Stomach (tissue), 8 donors: ENCODE measurements at regions not wholly inside any gene's neighbourhood (a gene's known extent, or its start where the extent isn't known, plus 50 kb on each side); places are given as distances from the start of the nearest gene placed in this dataset.
"Not testable (repeated sequence)": the region's sequence is repeated elsewhere in the genome, so short reads cannot be mapped to it uniquely, and the experiment has no call there.

Experiments used
- DNase-seq, 2 donors: peaks; one replicate each; pipeline versions ENCODE4 v3.0.0 to v3.0.0-alpha.2; 2013 to 2019
- H3K27ac ChIP-seq, 5 donors: fragments of 200-600 bp in 4 of 5; sonication (generic) in 4 of 5; one replicate each; pipeline ENCODE4 v1.5.1; 2013 to 2019; ENCODE audit warnings: mild to moderate bottlenecking in 1 of 5, moderate library complexity in 1 of 5
- H3K27me3 ChIP-seq, 3 donors: fragments of 200-600 bp; sonication (generic); one replicate each; pipeline ENCODE4 v1.5.1; 2017 to 2019; ENCODE audit warnings: mixed run types in 1 of 3
- H3K36me3 ChIP-seq, 4 donors: fragments of 200-600 bp; sonication (generic); 1 replicate in 3 of 4; 2 replicates in 1 of 4; pipeline ENCODE4 v1.5.1; 2016 to 2019
- H3K4me1 ChIP-seq, 4 donors: fragments of 200-600 bp; sonication (generic); one replicate each; pipeline ENCODE4 v1.5.1; 2016 to 2019
- H3K4me3 ChIP-seq, 4 donors: fragments of 200-600 bp; sonication (generic) in 3 of 4; one replicate each; pipeline ENCODE4 v1.5.1; 2016 to 2019; ENCODE audit warnings: mild to moderate bottlenecking in 1 of 4
- H3K9me3 ChIP-seq, 4 donors: fragments of 200-600 bp; sonication (generic); one replicate each; pipeline ENCODE4 v1.5.1; 2016 to 2019
- CTCF ChIP-seq, 7 experiments: fragments of 450-650 bp in 4 of 7; fragments of 200-600 bp in 3 of 7; sonication (generic) in 3 of 7; IDR thresholded peaks; one replicate each; pipeline ENCODE4 v1.5.1; 2016 to 2019; ENCODE audit warnings: antibody characterized with exemption in 7 of 7, control low read depth in 2 of 7, mild to moderate bottlenecking in 1 of 7
- EP300 ChIP-seq: sonication (generic); formaldehyde crosslinking; IDR thresholded peaks from one replicate; pipeline ENCODE4 v1.6.1; 2017; ENCODE audit warnings: antibody characterized with exemption
- POLR2A ChIP-seq, 4 donors: fragments of 450-650 bp; IDR thresholded peaks; one replicate each; pipeline ENCODE4 v1.6.1; 2016; ENCODE audit warnings: antibody characterized with exemption in 4 of 4, control low read depth in 2 of 4, mild to moderate bottlenecking in 1 of 4, moderate library complexity in 1 of 4
- POLR2AphosphoS5 ChIP-seq, 3 donors: sonication (generic); formaldehyde crosslinking; IDR thresholded peaks; one replicate each; pipeline ENCODE4 v1.6.1; 2016; ENCODE audit warnings: antibody characterized with exemption in 3 of 3
- WGBS, 5 donors: extraction: QIAGEN DNeasy Blood & Tissue Kit in 3 of 5; methylation state at CpG; one replicate each; pipeline versions ENCODE4 v1.1.5 to v1.1.7; 2013 to 2018; 5-methylcytosine and 5-hydroxymethylcytosine counted together
- intact Hi-C: fragments of 100-400 bp; cut with DNase I; formaldehyde crosslinking; loops from one replicate; pipeline ENCODE4 v1.15.1; 2023; ENCODE audit warnings: low total_unique reads
- donor health status: healthy with polysubstance abuse.
- donor health status: Bipolar disorder and iron deficiency.
- donor health status: healthy.

DNA sequence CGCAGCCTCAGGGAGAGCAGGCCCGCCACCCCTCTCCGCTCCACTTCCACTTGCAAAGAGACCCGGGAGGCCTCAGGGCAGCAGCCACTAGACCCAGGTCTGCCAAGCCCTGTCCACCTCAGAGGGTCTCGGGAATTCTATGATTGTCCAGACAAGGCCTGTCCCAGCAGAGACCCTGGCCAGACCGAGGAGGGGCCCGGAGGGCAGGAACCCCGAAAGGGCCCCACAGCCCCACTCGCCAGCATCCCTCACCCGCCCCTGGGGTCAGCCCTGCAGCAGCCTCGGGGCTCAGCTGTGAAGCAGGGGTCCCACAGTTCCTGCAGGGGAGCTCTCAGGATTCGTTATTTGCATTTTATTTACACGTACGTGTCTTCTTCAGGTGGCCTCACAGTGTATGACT, 269.5 kb downstream of the EIPR1 start:
- 87 to 93% (median 88%) methylated on average over 12 to 14 of the region's 14 CpGs for WGBS, 5 donors
- Histone ChIP-seq H3K27ac (no peak overlapping the region), H3K9me3 (no peaks in the 10 kb centered on the region), H3K36me3 (no peaks in the 10 kb centered on the region), H3K4me1 (no peaks in the 10 kb centered on the region), H3K27me3 (peaks cover 0 to 7% (median 0%) of the 10 kb centered on the region in 3 donors), H3K4me3 (no peak overlapping the region)
- intact Hi-C loops, result no loop called here
- no peak for TF ChIP-seq POLR2AphosphoS5 (IDR thresholded peaks at IDR 0.05)
- TF ChIP-seq POLR2A (IDR thresholded peaks at IDR 0.05), result no peak
- no peak for TF ChIP-seq EP300
- no peak for TF ChIP-seq CTCF (IDR thresholded peaks at IDR 0.05)
- no peak for DNase-seq

DNA sequence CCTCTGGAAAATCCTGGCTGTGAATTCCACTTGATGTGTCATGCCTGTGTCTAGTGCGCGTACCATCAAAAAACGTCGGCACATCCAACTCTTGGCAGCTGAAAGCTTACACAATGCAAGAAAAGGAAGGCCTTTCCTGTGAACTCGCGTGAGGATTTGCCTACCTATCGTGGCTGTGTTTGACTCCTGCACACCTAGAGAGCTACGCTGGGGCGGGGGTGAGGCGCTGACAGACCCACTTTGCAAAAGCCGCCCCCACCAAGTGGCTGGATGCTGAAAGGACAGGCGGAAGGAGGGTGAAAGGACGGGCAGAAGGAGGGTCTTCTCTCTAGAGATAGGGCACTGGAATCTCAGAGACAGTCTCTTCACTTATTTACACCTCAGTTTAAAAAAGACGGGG, 270.1 kb downstream of the EIPR1 start:
- WGBS, 5 donors, result 79 to 88% (median 86%) methylated on average over 14 of the region's 14 CpGs
- H3K9me3 ChIP-seq, result no peaks in the 10 kb centered on the region
- no peaks in the 10 kb centered on the region for H3K4me1 ChIP-seq
- H3K27me3 ChIP-seq, result peaks cover 0 to 11% (median 0%) of the 10 kb centered on the region in 3 donors
- no peak overlapping the region for H3K4me3 ChIP-seq
- TF ChIP-seq POLR2A (IDR thresholded peaks at IDR 0.05) (no peak), EP300 (no peak), POLR2AphosphoS5 (IDR thresholded peaks at IDR 0.05) (no peak), CTCF (IDR thresholded peaks at IDR 0.05) (no peak)
- no peak for DNase-seq
- no peak overlapping the region for H3K27ac ChIP-seq
- H3K36me3 ChIP-seq, result no peaks in the 10 kb centered on the region
- intact Hi-C loops, result no loop called here

DNA sequence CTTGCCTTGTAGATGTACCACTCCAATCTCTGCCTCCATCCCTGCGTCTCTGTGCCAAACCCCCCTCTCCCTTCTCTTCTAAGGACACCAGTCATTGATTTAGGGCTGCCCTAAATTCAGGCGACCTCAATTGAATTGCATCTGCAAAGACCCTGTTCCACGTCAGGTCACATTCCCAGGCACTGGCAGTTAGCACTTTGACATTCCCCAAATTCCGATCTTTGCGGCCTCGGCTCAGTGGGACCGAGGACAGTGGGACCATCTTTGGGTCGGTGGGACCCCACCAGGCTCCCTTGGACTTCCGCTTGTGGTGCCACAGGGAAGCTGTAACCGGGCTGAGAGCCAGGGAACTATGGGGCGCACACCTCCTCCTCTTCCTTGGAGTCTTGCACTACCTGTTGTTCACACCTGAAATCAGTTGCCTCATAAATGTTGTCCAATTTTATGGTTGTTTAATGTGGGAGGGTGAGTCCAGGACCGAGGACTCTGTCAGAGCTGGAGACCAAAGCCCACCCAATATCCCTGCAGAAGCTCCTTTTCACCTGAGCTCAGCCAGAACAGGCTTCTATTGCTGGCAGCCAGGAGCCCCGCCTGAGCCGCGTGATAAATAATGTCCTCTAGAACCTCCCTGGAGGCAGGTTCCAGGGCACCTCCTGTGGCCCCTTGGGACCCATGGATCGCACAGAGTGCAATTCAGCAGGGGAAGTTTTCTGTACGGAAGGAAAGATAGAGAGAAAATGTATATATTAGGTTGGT, 271.6 kb downstream of the EIPR1 start:
- intact Hi-C loops, result no loop called here
- no peak overlapping the region for H3K4me3 ChIP-seq
- H3K27ac ChIP-seq, result no peak overlapping the region
- no peaks in the 10 kb centered on the region for H3K9me3 ChIP-seq
- H3K36me3 ChIP-seq, result no peaks in the 10 kb centered on the region
- no peak for DNase-seq
- H3K27me3 ChIP-seq, result peaks cover 0 to 21% (median 0%) of the 10 kb centered on the region in 3 donors
- H3K4me1 ChIP-seq, result peaks cover 0 to 4% (median 0%) of the 10 kb centered on the region in 4 donors
- TF ChIP-seq CTCF (IDR thresholded peaks at IDR 0.05) (no peak), EP300 (no peak), POLR2AphosphoS5 (IDR thresholded peaks at IDR 0.05) (no peak), POLR2A (IDR thresholded peaks at IDR 0.05) (no peak)
- 60 to 87% (median 80%) methylated on average over 17 of the region's 17 CpGs for WGBS, 5 donors

DNA sequence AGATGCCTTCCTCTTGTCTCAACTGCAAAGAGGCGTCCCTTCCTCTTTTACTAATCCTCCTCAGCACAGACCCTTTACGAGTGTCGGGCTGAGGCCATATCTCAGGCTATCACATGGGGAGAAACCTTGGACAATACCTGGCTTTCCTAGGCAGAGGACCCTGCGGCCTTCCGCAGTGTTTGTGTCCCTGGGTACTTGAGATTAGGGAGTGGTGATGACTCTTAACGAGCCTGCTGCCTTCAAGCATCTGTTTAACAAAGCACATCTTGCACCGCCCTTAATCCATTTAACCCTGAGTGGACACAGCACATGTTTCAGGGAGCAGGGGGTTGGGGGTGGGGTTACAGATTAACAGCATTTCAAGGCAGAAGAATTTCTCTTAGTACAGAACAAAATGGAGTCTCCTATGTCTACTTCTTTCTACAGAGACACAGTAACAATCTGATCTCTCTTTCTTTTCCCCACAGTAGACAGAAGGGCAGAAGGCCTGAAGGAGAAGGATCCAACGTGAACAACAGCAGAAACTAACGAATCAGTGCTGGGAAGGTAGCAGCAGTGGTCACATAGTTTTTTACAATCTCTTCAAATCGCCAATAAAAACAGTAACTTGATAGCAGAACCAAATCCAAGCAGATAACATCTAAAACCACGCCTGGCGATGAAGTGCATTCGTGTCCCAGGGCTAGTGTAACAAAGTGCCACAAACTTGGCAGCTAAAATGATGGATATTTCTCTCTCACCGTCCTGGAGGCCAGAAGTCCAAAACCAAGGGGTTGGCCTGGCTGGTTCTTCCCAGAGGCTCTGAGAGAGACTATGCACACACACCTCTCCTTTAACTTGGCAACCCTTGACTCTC, 272.4 kb downstream of the EIPR1 start:
- H3K9me3 ChIP-seq, H3K27ac ChIP-seq, DNase-seq, intact Hi-C loops, H3K4me1 ChIP-seq, H3K4me3 ChIP-seq, H3K36me3 ChIP-seq: not testable (repeated sequence)
- peaks cover 0 to 21% (median 0%) of the 10 kb centered on the region in 3 donors for H3K27me3 ChIP-seq
- WGBS, 5 donors, result 40 to 52% (median 48%) methylated on average over 12 to 14 of the region's 14 CpGs
